Suprapubic skin (tissue), 4 donors: ENCODE measurements at regions not wholly inside any gene's neighbourhood (a gene's known extent, or its start where the extent isn't known, plus 50 kb on each side); places are given as distances from the start of the nearest gene placed in this dataset.
"Not testable (repeated sequence)": the region's sequence is repeated elsewhere in the genome, so short reads cannot be mapped to it uniquely, and the experiment has no call there.

Source experiments
- DNase-seq, 2 donors: peaks; one replicate each; pipeline ENCODE4 v3.0.0-alpha.2; 2019; ENCODE audit warnings: low spot score in 2 of 2
- H3K27ac ChIP-seq: fragments of 200-600 bp; sonication (generic); one replicate; pipeline ENCODE4 v1.5.1; 2019
- H3K27me3 ChIP-seq: fragments of 200-600 bp; sonication (generic); one replicate; pipeline ENCODE4 v1.5.1; 2019
- H3K36me3 ChIP-seq: fragments of 200-600 bp; sonication (generic); one replicate; pipeline ENCODE4 v1.5.1; 2019
- H3K4me1 ChIP-seq: fragments of 200-600 bp; sonication (generic); one replicate; pipeline ENCODE4 v1.5.1; 2019
- H3K4me3 ChIP-seq: fragments of 200-600 bp; sonication (generic); one replicate; pipeline ENCODE4 v1.5.1; 2019; ENCODE audit warnings: mild to moderate bottlenecking
- H3K9me3 ChIP-seq: fragments of 200-600 bp; sonication (generic); one replicate; pipeline ENCODE4 v1.5.1; 2019
- EP300 ChIP-seq: sonication (generic); formaldehyde crosslinking; IDR thresholded peaks from one replicate; pipeline ENCODE4 v1.6.1; 2017; ENCODE audit warnings: antibody characterized with exemption
- POLR2A ChIP-seq, 2 donors: fragments of 450-650 bp; IDR thresholded peaks; one replicate each; pipeline ENCODE4 v1.6.1; 2017; ENCODE audit warnings: antibody characterized with exemption in 2 of 2, mild to moderate bottlenecking in 2 of 2, moderate library complexity in 2 of 2
- POLR2AphosphoS5 ChIP-seq, 3 donors: sonication (generic); formaldehyde crosslinking; IDR thresholded peaks; one replicate each; pipeline ENCODE4 v1.6.1; 2017; ENCODE audit warnings: antibody characterized with exemption in 3 of 3
- WGBS: methylation state at CpG from one replicate; pipeline ENCODE4 v1.1.5; 2018; 5-methylcytosine and 5-hydroxymethylcytosine counted together
- TF ChIP-seq, protein P1 (sequence below), 2 donors: fragments of 200-600 bp in 1 of 2; fragments of 450-650 bp in 1 of 2; sonication (generic) in 1 of 2; IDR thresholded peaks; one replicate each; pipeline ENCODE4 v1.5.1; 2016 to 2019; ENCODE audit warnings: antibody characterized with exemption in 2 of 2, mild to moderate bottlenecking in 1 of 2, moderate library complexity in 1 of 2

DNA sequence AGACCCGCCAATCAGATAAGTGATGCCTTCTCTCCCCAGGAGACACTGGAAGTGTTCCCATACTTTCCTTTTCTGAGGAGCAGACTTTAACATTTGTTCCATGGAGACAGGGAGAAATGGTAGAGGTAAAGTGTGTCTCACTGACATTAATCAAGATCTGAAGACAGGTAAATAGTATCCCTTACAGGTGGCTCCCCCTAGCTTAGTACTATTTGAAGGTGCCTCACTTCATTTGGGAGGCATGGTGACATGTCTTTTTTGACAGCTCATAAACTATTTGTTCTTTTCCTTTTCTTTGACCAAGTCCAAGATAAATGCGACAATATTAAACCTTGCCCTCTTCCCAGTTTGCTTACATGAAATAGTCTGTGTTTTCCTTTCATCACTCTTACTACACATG is 485.6 kb upstream of the IL12A start:
- WGBS = 91% methylated on average over 2 of the region's 2 CpGs
- TF ChIP-seq POLR2A (IDR thresholded peaks at IDR 0.05) = no peak
- TF ChIP-seq, protein P1, sequence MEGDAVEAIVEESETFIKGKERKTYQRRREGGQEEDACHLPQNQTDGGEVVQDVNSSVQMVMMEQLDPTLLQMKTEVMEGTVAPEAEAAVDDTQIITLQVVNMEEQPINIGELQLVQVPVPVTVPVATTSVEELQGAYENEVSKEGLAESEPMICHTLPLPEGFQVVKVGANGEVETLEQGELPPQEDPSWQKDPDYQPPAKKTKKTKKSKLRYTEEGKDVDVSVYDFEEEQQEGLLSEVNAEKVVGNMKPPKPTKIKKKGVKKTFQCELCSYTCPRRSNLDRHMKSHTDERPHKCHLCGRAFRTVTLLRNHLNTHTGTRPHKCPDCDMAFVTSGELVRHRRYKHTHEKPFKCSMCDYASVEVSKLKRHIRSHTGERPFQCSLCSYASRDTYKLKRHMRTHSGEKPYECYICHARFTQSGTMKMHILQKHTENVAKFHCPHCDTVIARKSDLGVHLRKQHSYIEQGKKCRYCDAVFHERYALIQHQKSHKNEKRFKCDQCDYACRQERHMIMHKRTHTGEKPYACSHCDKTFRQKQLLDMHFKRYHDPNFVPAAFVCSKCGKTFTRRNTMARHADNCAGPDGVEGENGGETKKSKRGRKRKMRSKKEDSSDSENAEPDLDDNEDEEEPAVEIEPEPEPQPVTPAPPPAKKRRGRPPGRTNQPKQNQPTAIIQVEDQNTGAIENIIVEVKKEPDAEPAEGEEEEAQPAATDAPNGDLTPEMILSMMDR (IDR thresholded peaks at IDR 0.05) = no peak
- no peak for TF ChIP-seq EP300
- TF ChIP-seq POLR2AphosphoS5 (IDR thresholded peaks at IDR 0.05) = no peak
- H3K36me3 ChIP-seq = no peaks in the 10 kb centered on the region
- no peak overlapping the region for H3K4me3 ChIP-seq
- no peaks in the 10 kb centered on the region for H3K27me3 ChIP-seq
- H3K27ac ChIP-seq = no peak overlapping the region
- no peak for DNase-seq
- H3K4me1 ChIP-seq = no peaks in the 10 kb centered on the region
- no peaks in the 10 kb centered on the region for H3K9me3 ChIP-seq

DNA sequence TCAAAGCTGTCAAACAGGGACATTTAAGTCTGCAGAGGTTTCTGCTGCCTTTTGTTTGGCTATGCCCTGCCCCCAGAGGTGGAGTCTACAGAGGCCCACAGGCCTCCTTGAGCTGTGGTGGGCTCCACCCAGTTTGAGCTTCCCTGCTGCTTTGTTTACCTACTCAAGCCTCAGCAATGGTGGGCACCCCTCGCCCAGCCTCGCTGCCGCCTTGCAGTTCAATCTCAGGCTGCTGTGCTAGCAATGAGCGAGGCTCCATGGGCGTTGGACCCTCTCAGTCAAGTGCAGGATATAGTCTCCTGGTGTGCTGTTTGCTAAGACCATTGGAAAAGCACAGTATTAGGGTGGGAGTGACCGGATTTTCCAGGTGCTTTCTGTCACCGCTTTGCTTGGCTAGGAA is 477.6 kb upstream of the IL12A start:
- not testable (repeated sequence) for H3K4me3 ChIP-seq, DNase-seq, H3K36me3 ChIP-seq, H3K27me3 ChIP-seq, H3K4me1 ChIP-seq, H3K27ac ChIP-seq, H3K9me3 ChIP-seq
- 87% methylated on average over 7 of the region's 7 CpGs for WGBS

DNA sequence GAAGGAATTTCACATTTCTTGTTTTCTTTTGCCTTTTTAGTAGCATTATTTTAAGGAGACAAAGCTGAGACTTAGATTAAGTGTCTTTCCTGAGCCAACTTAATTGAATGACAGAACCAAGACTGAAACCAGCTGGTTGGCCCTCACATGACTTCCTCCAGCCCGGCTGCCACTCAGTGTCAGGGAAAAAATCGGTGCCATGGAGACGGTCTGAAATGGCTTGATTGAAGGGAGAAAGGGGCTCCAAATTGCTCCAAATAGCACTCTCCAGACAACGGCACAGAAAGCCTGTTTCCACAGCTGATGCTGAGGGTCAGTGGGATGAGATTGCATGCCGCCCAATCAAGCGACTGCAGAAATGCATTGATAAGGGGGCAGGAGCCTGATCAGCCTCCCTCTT is 475.2 kb upstream of the IL12A start:
- no peaks in the 10 kb centered on the region for H3K27me3 ChIP-seq
- TF ChIP-seq POLR2AphosphoS5 (IDR thresholded peaks at IDR 0.05) = no peak
- TF ChIP-seq, protein P1 (IDR thresholded peaks at IDR 0.05) = no peak
- no peak for TF ChIP-seq POLR2A (IDR thresholded peaks at IDR 0.05)
- TF ChIP-seq EP300 = no peak
- H3K4me1 ChIP-seq = no peaks in the 10 kb centered on the region
- DNase-seq = no peak
- H3K4me3 ChIP-seq = no peak overlapping the region
- no peaks in the 10 kb centered on the region for H3K9me3 ChIP-seq
- H3K27ac ChIP-seq = no peak overlapping the region
- WGBS = 73% methylated on average over 6 of the region's 6 CpGs
- H3K36me3 ChIP-seq = no peaks in the 10 kb centered on the region

DNA sequence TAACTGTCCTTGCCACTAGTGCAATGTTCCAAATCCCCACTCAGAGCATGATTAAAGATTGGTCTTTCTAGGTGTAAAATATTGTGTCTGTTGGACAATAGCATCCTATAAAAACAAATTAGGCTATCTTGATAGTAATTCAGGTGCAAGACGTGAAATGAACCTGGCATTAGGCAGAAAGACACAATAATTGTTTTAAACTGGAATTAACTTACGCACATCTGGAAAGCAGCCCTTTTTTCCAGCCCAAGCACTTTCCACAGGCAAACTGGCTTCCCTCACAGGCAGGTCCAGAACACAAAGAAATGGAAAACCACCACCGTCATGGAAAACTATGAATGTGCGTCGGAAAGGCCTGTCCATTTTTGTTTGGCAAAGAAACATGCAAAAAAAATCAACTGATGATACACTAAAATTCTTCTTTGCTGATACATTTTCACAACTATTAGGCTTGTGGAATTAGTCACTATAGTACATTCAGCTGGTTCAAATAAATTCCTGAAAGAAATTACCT is 474.7 kb upstream of the IL12A start:
- WGBS = 65% methylated on average over 5 of the region's 5 CpGs
- Histone ChIP-seq H3K9me3 (no peaks in the 10 kb centered on the region), H3K36me3 (no peaks in the 10 kb centered on the region), H3K4me1 (no peaks in the 10 kb centered on the region), H3K27ac (no peak overlapping the region), H3K27me3 (no peaks in the 10 kb centered on the region), H3K4me3 (no peak overlapping the region)
- DNase-seq = no peak
- TF ChIP-seq, protein P1 (IDR thresholded peaks at IDR 0.05) = no peak

DNA sequence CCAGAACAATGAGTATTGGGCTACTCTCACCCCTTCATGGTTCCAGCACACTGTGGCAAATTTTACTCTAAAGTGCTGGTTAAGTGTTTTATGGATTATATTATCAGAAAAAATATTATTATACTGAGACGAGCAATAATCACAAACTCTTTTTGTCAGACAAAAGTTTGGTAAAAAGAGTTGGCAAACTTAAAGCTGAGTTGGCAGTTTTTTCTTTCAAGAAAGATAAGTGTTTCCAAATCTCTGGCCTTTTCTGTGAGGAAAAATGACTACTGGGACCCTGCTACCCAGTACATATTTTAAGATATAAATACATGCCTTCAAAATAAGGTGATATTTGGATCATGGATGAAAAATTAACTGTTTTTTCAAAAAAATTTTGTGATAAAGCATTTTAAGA is 471.5 kb upstream of the IL12A start:
- no peak overlapping the region for H3K4me3 ChIP-seq
- H3K9me3 ChIP-seq = no peaks in the 10 kb centered on the region
- H3K4me1 ChIP-seq = no peaks in the 10 kb centered on the region
- 78% methylated on average over 1 of the region's 1 CpG for WGBS
- H3K27ac ChIP-seq = no peak overlapping the region
- H3K27me3 ChIP-seq = no peaks in the 10 kb centered on the region
- no peaks in the 10 kb centered on the region for H3K36me3 ChIP-seq
- no peak for DNase-seq
- no peak for TF ChIP-seq EP300
- TF ChIP-seq, protein P1 (IDR thresholded peaks at IDR 0.05) = no peak
- TF ChIP-seq POLR2AphosphoS5 (IDR thresholded peaks at IDR 0.05) = no peak
- no peak for TF ChIP-seq POLR2A (IDR thresholded peaks at IDR 0.05)

DNA sequence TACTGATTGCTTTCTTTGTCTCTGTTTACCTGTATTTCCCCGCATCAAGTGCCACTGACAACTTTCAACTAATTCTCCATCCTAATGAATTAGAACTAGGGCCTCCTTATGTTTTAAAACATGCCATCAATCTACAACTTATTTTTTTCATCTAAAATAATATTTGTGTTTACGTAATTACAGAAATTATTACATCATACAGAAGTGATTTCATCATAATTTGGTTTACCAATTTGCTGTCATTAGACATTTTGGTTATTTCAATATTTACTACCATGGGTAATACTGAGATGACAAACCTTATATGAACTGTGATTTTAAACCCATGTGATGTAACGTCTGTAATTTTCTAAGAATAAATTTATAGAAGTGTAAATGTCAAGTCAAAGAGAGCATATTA is 468.0 kb upstream of the IL12A start:
- Histone ChIP-seq H3K4me1 (no peaks in the 10 kb centered on the region), H3K36me3 (no peaks in the 10 kb centered on the region), H3K4me3 (no peak overlapping the region), H3K9me3 (no peaks in the 10 kb centered on the region), H3K27ac (no peak overlapping the region), H3K27me3 (no peaks in the 10 kb centered on the region)
- TF ChIP-seq, protein P1 (IDR thresholded peaks at IDR 0.05) = no peak
- no peak for TF ChIP-seq POLR2A (IDR thresholded peaks at IDR 0.05)
- no peak for TF ChIP-seq EP300
- no peak for TF ChIP-seq POLR2AphosphoS5 (IDR thresholded peaks at IDR 0.05)
- no peak for DNase-seq
- 81% methylated on average over 3 of the region's 3 CpGs for WGBS
